ENCODE measurements at regions not wholly inside any gene's neighbourhood (a gene's known extent, or its start where the extent isn't known, plus 50 kb on each side); places are given as distances from the start of the nearest gene placed in this dataset.
A peak's percentile ranks its signal among the peaks of the same experiment; 100 is the strongest.

DNA sequence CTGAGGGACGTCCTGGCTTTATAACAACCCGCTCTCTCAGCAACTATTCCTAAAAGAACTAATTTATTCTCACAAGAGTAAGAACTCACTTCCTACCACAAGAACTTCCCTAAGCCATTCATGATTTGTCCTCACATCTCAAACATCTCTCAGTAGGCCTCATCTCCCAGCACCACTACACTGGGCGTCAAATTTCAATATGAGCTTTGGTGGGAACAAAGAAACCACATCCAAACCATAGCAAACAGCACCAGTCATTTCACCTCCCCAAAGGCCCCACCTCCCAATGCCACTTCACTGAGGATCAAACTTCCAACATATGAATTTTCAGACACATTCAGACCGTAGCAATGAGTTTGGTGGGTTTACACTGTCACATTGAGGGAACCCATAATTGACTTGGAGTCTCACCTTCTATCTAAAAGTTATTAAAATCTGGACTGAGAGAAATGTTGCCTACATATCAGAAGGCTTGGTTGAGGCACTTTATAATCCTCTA, 116.4 kb upstream of the AGBL1 start:
- Histone ChIP-seq H3K4me1 (ENCODE audit: insufficient read depth, low read length) (no peaks in the 10 kb centered on the region), H3K4me2 (ENCODE audit: low read length) (no peak overlapping the region), H3K9me3 (ENCODE audit: insufficient read depth, low read depth, low read length) (peaks cover 3% of the 10 kb centered on the region), H3K9ac (ENCODE audit: low read length) (no peak overlapping the region), H3K36me3 (ENCODE audit: insufficient read depth, low read length) (no peaks in the 10 kb centered on the region), H3K27ac (ENCODE audit: low read depth, low read length) (no peak overlapping the region), H3K27me3 (ENCODE audit: insufficient read depth, low read length) (no peaks in the 10 kb centered on the region), H3K4me3 (ENCODE audit: insufficient read depth, low read depth, low read length) (no peak overlapping the region), H3K79me2 (ENCODE audit: insufficient read depth, low read length) (no peaks in the 10 kb centered on the region), H4K20me1 (ENCODE audit: insufficient read depth, low read length) (no peaks in the 10 kb centered on the region), H2AFZ (ENCODE audit: low read depth, low read length) (no peak overlapping the region)
- no peaks in the 10 kb centered on the region for H3K36me3 Mint-ChIP-seq (ENCODE audit: low read depth, unreplicated experiment)
- H3K4me3 Mint-ChIP-seq (ENCODE audit: unreplicated experiment): no peak overlapping the region
- H3K27me3 Mint-ChIP-seq (ENCODE audit: low read depth, unreplicated experiment): peaks cover 3% of the 10 kb centered on the region
- H3K4me1 Mint-ChIP-seq (ENCODE audit: low read depth, unreplicated experiment): peaks cover 15% of the 10 kb centered on the region
- DNase-seq (ENCODE audit: low read depth): no peak
- no peaks in the 10 kb centered on the region for H3K9me3 Mint-ChIP-seq (ENCODE audit: unreplicated experiment)
- no peak for FAIRE-seq
- TF ChIP-seq, protein P1, sequence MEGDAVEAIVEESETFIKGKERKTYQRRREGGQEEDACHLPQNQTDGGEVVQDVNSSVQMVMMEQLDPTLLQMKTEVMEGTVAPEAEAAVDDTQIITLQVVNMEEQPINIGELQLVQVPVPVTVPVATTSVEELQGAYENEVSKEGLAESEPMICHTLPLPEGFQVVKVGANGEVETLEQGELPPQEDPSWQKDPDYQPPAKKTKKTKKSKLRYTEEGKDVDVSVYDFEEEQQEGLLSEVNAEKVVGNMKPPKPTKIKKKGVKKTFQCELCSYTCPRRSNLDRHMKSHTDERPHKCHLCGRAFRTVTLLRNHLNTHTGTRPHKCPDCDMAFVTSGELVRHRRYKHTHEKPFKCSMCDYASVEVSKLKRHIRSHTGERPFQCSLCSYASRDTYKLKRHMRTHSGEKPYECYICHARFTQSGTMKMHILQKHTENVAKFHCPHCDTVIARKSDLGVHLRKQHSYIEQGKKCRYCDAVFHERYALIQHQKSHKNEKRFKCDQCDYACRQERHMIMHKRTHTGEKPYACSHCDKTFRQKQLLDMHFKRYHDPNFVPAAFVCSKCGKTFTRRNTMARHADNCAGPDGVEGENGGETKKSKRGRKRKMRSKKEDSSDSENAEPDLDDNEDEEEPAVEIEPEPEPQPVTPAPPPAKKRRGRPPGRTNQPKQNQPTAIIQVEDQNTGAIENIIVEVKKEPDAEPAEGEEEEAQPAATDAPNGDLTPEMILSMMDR (IDR thresholded peaks at IDR 0.05; ENCODE audit: insufficient read depth, low read depth, low read length): no peak
- no peak for TF ChIP-seq EZH2 (IDR thresholded peaks at IDR 0.05; ENCODE audit: insufficient read depth, low read length)
- H3K27ac Mint-ChIP-seq (ENCODE audit: unreplicated experiment): no peak overlapping the region

DNA sequence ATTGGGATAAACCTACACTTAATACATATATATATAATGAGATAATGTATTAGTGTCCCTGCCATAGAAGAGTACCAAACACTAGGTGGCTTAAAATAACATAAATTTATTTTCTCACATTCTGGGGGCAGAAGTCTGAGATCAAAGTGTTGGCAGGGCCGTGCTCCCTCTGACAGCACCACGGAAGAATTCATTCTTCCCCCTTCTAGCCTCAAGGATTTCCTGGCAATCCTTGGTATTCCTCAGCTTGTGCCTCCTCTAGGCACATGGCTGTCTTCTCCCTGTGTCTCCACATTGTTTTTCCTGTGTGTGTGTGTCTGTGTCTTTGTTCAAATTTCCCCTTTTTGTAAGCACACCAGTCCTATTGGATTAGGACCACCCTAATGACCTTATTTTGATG, 115.2 kb upstream of the AGBL1 start:
- H3K4me3 ChIP-seq (ENCODE audit: insufficient read depth, low read depth, low read length): no peak overlapping the region
- H3K4me3 Mint-ChIP-seq (ENCODE audit: unreplicated experiment): peak overlapping the region; percentile 34
- H3K4me1 Mint-ChIP-seq (ENCODE audit: low read depth, unreplicated experiment): peaks cover 15% of the 10 kb centered on the region
- no peak overlapping the region for H3K9ac ChIP-seq (ENCODE audit: low read length)
- no peaks in the 10 kb centered on the region for H3K36me3 Mint-ChIP-seq (ENCODE audit: low read depth, unreplicated experiment)
- no peaks in the 10 kb centered on the region for H3K9me3 Mint-ChIP-seq (ENCODE audit: unreplicated experiment)
- H3K36me3 ChIP-seq (ENCODE audit: insufficient read depth, low read length): no peaks in the 10 kb centered on the region
- no peak overlapping the region for H3K27ac ChIP-seq (ENCODE audit: low read depth, low read length)
- no peaks in the 10 kb centered on the region for H4K20me1 ChIP-seq (ENCODE audit: insufficient read depth, low read length)
- H3K27me3 Mint-ChIP-seq (ENCODE audit: low read depth, unreplicated experiment): peaks cover 3% of the 10 kb centered on the region
- TF ChIP-seq, protein P1 (IDR thresholded peaks at IDR 0.05; ENCODE audit: insufficient read depth, low read depth, low read length): no peak
- no peak for TF ChIP-seq EZH2 (IDR thresholded peaks at IDR 0.05; ENCODE audit: insufficient read depth, low read length)
- H3K4me1 ChIP-seq (ENCODE audit: insufficient read depth, low read length): no peaks in the 10 kb centered on the region
- DNase-seq (ENCODE audit: low read depth): peak; percentile 56
- H3K9me3 ChIP-seq (ENCODE audit: insufficient read depth, low read depth, low read length): no peaks in the 10 kb centered on the region
- H3K4me2 ChIP-seq (ENCODE audit: low read length): no peak overlapping the region
- H3K27me3 ChIP-seq (ENCODE audit: insufficient read depth, low read length): no peaks in the 10 kb centered on the region
- no peak overlapping the region for H3K27ac Mint-ChIP-seq (ENCODE audit: unreplicated experiment)
- no peak for FAIRE-seq
- H3K79me2 ChIP-seq (ENCODE audit: insufficient read depth, low read length): no peaks in the 10 kb centered on the region
- H2AFZ ChIP-seq (ENCODE audit: low read depth, low read length): no peak overlapping the region

DNA sequence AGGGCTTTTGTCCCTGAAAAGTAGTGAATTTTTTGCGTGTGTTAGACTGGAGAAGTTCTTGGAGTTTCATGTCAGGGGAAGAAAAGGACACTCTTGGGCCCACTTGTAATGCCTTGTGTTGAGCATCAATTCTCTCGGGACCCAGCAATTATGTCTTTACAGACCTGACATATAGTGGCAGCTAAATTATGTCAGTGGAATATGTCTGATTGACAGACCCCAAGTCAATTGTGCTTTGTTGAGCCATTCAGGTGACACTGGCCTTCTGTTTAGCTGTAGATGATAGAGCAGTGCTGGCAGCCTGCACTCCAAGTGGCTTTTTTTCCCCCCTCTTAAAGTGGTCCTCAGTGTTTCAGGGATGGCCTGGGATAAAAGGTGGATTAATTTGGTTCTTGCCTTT, 112.1 kb upstream of the AGBL1 start:
- Histone ChIP-seq H2AFZ (ENCODE audit: low read depth, low read length) (no peak overlapping the region), H3K9ac (ENCODE audit: low read length) (no peak overlapping the region), H3K4me2 (ENCODE audit: low read length) (no peak overlapping the region), H3K9me3 (ENCODE audit: insufficient read depth, low read depth, low read length) (no peaks in the 10 kb centered on the region), H3K79me2 (ENCODE audit: insufficient read depth, low read length) (no peaks in the 10 kb centered on the region), H3K36me3 (ENCODE audit: insufficient read depth, low read length) (no peaks in the 10 kb centered on the region), H4K20me1 (ENCODE audit: insufficient read depth, low read length) (no peaks in the 10 kb centered on the region), H3K27ac (ENCODE audit: low read depth, low read length) (no peak overlapping the region), H3K4me3 (ENCODE audit: insufficient read depth, low read depth, low read length) (no peak overlapping the region), H3K27me3 (ENCODE audit: insufficient read depth, low read length) (no peaks in the 10 kb centered on the region), H3K4me1 (ENCODE audit: insufficient read depth, low read length) (no peaks in the 10 kb centered on the region)
- Mint-ChIP-seq H3K36me3 (ENCODE audit: low read depth, unreplicated experiment) (no peaks in the 10 kb centered on the region), H3K27ac (ENCODE audit: unreplicated experiment) (no peak overlapping the region), H3K4me1 (ENCODE audit: low read depth, unreplicated experiment) (peaks cover 15% of the 10 kb centered on the region), H3K4me3 (ENCODE audit: unreplicated experiment) (no peak overlapping the region), H3K9me3 (ENCODE audit: unreplicated experiment) (peaks cover 2% of the 10 kb centered on the region), H3K27me3 (ENCODE audit: low read depth, unreplicated experiment) (peaks cover 3% of the 10 kb centered on the region)
- no peak for TF ChIP-seq EZH2 (IDR thresholded peaks at IDR 0.05; ENCODE audit: insufficient read depth, low read length)
- TF ChIP-seq, protein P1 (IDR thresholded peaks at IDR 0.05; ENCODE audit: insufficient read depth, low read depth, low read length): no peak
- no peak for FAIRE-seq
- no peak for DNase-seq (ENCODE audit: low read depth)

All from astrocyte (in vitro differentiated cells and primary cell).